NB4 (cell line): ENCODE measurements at regions not wholly inside any gene's neighbourhood (a gene's known extent, or its start where the extent isn't known, plus 50 kb on each side); places are given as distances from the start of the nearest gene placed in this dataset.

Experiments used
- CTCF ChIP-seq: IDR thresholded peaks from one replicate; pipeline ENCODE4 v1.5.1; 2012; ENCODE audit warnings: low read depth, low read length
- MAX ChIP-seq: IDR thresholded peaks from 2 replicates; pipeline ENCODE4 v1.6.1; 2011; ENCODE audit warnings: low read depth, low read length
- POLR2A ChIP-seq: IDR thresholded peaks from 2 replicates; pipeline ENCODE4 v1.6.1; 2011; ENCODE audit warnings: mild to moderate bottlenecking; ENCODE audit not compliant: insufficient read length; ENCODE audit errors: extremely low read depth

- no peak for TF ChIP-seq MAX
- no peak for TF ChIP-seq CTCF
- no peak for TF ChIP-seq POLR2A
Observed at GRCh38 chr4:173777921-173778320, 247.9 kb upstream of the HAND2 start.
